ENCODE measurements at regions not wholly inside any gene's neighbourhood (a gene's known extent, or its start where the extent isn't known, plus 50 kb on each side); places are given as distances from the start of the nearest gene placed in this dataset.
A peak's percentile ranks its signal among the peaks of the same experiment; 100 is the strongest.

GRCh38 chr2:217723981-217724380 is 278.8 kb downstream of the TNS1 start:
- TF ChIP-seq, protein P1, sequence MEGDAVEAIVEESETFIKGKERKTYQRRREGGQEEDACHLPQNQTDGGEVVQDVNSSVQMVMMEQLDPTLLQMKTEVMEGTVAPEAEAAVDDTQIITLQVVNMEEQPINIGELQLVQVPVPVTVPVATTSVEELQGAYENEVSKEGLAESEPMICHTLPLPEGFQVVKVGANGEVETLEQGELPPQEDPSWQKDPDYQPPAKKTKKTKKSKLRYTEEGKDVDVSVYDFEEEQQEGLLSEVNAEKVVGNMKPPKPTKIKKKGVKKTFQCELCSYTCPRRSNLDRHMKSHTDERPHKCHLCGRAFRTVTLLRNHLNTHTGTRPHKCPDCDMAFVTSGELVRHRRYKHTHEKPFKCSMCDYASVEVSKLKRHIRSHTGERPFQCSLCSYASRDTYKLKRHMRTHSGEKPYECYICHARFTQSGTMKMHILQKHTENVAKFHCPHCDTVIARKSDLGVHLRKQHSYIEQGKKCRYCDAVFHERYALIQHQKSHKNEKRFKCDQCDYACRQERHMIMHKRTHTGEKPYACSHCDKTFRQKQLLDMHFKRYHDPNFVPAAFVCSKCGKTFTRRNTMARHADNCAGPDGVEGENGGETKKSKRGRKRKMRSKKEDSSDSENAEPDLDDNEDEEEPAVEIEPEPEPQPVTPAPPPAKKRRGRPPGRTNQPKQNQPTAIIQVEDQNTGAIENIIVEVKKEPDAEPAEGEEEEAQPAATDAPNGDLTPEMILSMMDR (conservative IDR thresholded peaks at IDR 0.05; ENCODE audit: low read depth, low read length) = no peak
- H3K4me3 ChIP-seq (ENCODE audit: low read depth, low read length) = no peak overlapping the region
- DNase-seq (ENCODE audit: low read depth) = no peak

GRCh38 chr2:217722883-217723472 is 279.8 kb downstream of the TNS1 start:
- H3K4me3 ChIP-seq (ENCODE audit: low read depth, low read length) = no peak overlapping the region
- DNase-seq (ENCODE audit: low read depth) = no peak
- TF ChIP-seq, protein P1 (conservative IDR thresholded peaks at IDR 0.05; ENCODE audit: low read depth, low read length) = no peak

DNA sequence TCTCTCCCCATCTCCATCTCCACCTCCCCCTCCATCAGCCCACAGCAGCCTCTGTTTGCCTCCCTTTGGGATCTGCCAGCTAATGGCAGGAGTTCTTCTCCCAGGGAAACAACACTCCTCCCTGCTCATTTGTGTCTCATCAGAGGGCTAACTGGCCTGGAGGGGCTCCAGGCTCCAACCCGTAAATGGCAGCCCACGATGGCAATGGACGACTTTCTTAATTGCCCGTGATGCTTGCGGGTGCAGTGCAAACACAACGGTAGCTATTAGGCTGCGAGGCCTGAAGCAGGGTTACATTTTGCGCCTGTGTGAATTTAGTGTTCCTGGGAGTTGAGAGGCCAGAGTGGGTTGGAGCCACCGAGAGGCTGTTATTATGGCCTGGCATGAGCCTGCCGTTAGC is 285.1 kb downstream of the TNS1 start:
- no peak for DNase-seq (ENCODE audit: low read depth)
- TF ChIP-seq, protein P1 (conservative IDR thresholded peaks at IDR 0.05; ENCODE audit: low read depth, low read length) = no peak
- H3K4me3 ChIP-seq (ENCODE audit: low read depth, low read length) = no peak overlapping the region

DNA sequence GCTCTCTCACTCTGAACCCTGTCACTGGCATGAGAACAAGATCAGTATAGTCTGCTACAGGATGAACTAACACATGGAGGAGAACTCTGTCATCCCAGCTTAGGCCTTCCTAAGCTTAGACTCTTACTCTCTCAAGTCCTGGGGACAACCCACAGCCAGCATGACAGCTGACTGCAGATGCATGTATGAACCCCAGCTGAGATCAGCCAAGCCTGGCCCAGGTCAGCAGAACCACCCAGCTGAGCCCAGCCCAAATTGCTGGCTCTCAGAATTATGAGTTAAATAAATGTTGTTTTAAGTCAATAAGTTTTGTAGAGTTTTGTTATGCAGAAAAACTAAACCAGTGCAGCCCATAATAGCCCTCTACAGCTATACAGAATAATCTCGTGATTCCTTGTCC is 287.3 kb downstream of the TNS1 start:
- DNase-seq (ENCODE audit: low read depth) = no peak
- TF ChIP-seq, protein P1 (conservative IDR thresholded peaks at IDR 0.05; ENCODE audit: low read depth, low read length) = no peak

DNA sequence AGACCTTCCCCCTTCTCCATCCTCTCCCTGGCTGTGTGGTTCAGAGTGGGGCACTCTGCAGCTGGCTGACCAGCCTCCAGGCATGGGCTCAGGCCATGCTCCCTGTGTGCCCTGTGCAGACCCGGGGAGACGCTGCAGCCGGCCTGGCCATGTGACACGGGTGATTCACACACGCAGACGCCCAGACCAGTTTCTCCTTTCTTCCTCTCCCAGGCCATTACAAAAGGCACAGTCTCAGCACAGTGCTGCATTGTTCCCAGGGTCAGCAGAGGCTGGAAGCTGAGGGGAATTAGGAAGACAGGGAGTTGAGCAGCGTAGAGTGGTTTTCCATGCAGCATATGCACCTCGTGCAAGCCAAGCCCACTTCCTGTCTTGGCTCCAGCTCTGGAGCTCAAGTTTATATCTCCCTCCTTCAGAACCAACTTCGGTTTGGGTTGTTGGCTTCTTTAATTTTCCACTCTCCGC is 288.5 kb downstream of the TNS1 start:
- H3K4me3 ChIP-seq (ENCODE audit: low read depth, low read length) = no peak overlapping the region
- TF ChIP-seq, protein P1 (conservative IDR thresholded peaks at IDR 0.05; ENCODE audit: low read depth, low read length) = no peak
- DNase-seq (ENCODE audit: low read depth) = no peak

More for the DNA sequence above, 287.3 kb downstream of the TNS1 start:
- H3K4me3 ChIP-seq (ENCODE audit: low read depth, low read length) = no peak overlapping the region

- TF ChIP-seq, protein P1 (conservative IDR thresholded peaks at IDR 0.05; ENCODE audit: low read depth, low read length) = peak; percentile 98
- DNase-seq (ENCODE audit: low read depth) = no peak
- H3K4me3 ChIP-seq (ENCODE audit: low read depth, low read length) = no peak overlapping the region
Observed at GRCh38 chr2:217713395-217714286, 289.2 kb downstream of the TNS1 start.

All from epithelial cell of proximal tubule (primary cell).